ENCODE measurements at regions not wholly inside any gene's neighbourhood (a gene's known extent, or its start where the extent isn't known, plus 50 kb on each side); places are given as distances from the start of the nearest gene placed in this dataset.

- FAIRE-seq, result no peak
- Histone ChIP-seq H2AK5ac (ENCODE audit: low read depth, low read length) (no peak overlapping the region), H3K36me3 (ENCODE audit: control insufficient read depth in 2 of 4, insufficient read depth in 4 of 4, low read length in 3 of 4) (no peaks in the 10 kb centered on the region), H4K91ac (replicated peaks; ENCODE audit: insufficient read length, low read length) (no peak overlapping the region), H2BK120ac (replicated peaks; ENCODE audit: low read depth, low read length) (no peak overlapping the region), H2BK12ac (ENCODE audit: low read depth, low read length) (0 out of 2 replicates have a peak overlapping the region, but pooled peaks have one; percentile 39), H3K14ac (ENCODE audit: insufficient read length) (no peak overlapping the region), H4K8ac (ENCODE audit: extremely low read depth, insufficient read depth, low read length) (peak overlapping the region; percentile 39; the same call in 1 of the 2 replicates), H2BK5ac (ENCODE audit: low read depth, low read length) (no peak overlapping the region), H2AFZ (ENCODE audit: low read length) (no peak overlapping the region), H3K4ac (replicated peaks; ENCODE audit: insufficient read length, low read depth, low read length) (no peak overlapping the region), H3K27me3 (replicated peaks in 1 of 4; ENCODE audit: control insufficient read depth in 3 of 4, extremely low read depth in 1 of 4, insufficient read depth in 3 of 4, low read length in 3 of 4) (no peaks in the 10 kb centered on the region), H3K18ac (ENCODE audit: extremely low read depth, low read length) (peak overlapping the region; percentile 38; the same call in 1 of the 2 replicates), H4K5ac (ENCODE audit: insufficient read length, low read depth, low read length) (no peak overlapping the region), H3K4me3 (ENCODE audit: extremely low read depth in 1 of 4, insufficient read depth in 2 of 4, low read depth in 3 of 4, low read length in 4 of 4) (no peak overlapping the region), H3K23ac (ENCODE audit: insufficient read length) (no peak overlapping the region), H3K9ac (replicated peaks in 1 of 4; ENCODE audit: extremely low read depth in 1 of 4, low read depth in 3 of 4, low read length in 3 of 4) (no peak overlapping the region), H2BK20ac (ENCODE audit: low read length) (no peak overlapping the region), H3K79me2 (ENCODE audit: control insufficient read depth in 1 of 2, insufficient read depth in 2 of 2, low read length in 2 of 2) (no peaks in the 10 kb centered on the region), H2BK15ac (ENCODE audit: low read length) (no peak overlapping the region; the same call in 1 of the 2 replicates), H3K56ac (replicated peaks; ENCODE audit: insufficient read length, low read depth, low read length) (no peak overlapping the region), H3K27ac (ENCODE audit: low read depth, low read length) (no peak overlapping the region), H4K20me1 (replicated peaks in 1 of 2; ENCODE audit: control insufficient read depth in 1 of 2, insufficient read depth in 2 of 2, low read length in 2 of 2) (no peaks in the 10 kb centered on the region), H3K79me1 (ENCODE audit: low read depth, low read length) (no peaks in the 10 kb centered on the region), H3K9me3 (ENCODE audit: insufficient read depth in 2 of 2, low read depth in 1 of 2, low read length in 1 of 2) (peaks cover 7 to 9% of the 10 kb centered on the region in 2 experiments; a peak in 3 of 4 replicates), H3K4me1 (replicated peaks in 1 of 4; ENCODE audit: control insufficient read depth in 3 of 4, insufficient read depth in 4 of 4, low read length in 3 of 4) (peaks cover 0 to 2% (median 0%) of the 10 kb centered on the region in 4 experiments; a peak in 2 of 7 replicates), H3K23me2 (ENCODE audit: low read depth, low read length) (no peaks in the 10 kb centered on the region), H3K4me2 (ENCODE audit: insufficient read depth in 1 of 2, low read depth in 2 of 2, low read length in 2 of 2) (no peak overlapping the region)
- no peak for DNase-seq (ENCODE audit: low read depth in 1 of 2, low spot score in 2 of 2)
- CTCF ChIA-PET (ENCODE audit: partially characterized antibody), result no interaction called here
- no peak for TF ChIP-seq ASH2L (IDR thresholded peaks at IDR 0.05; ENCODE audit: low read length)
- TF ChIP-seq CEBPB (IDR thresholded peaks at IDR 0.05; ENCODE audit: low read depth, low read length), result no peak
- WGBS, 2 experiments (ENCODE audit: extremely low coverage in 1 of 2, insufficient coverage in 1 of 2, insufficient read length in 1 of 2, insufficient replicate concordance in 2 of 2, low coverage in 1 of 2, low lambda C conversion rate in 2 of 2, missing lambda C conversion rate in 1 of 2), result 88% methylated on average over 18 of the region's 18 CpGs; no CpG with 5 or more reads in 1 of the 2 experiments
- POLR2A ChIA-PET (ENCODE audit: partially characterized antibody), result no interaction called here
These were observed 433.7 kb upstream of the MYT1L start for GRCh38 chr2:2764739-2765138.

Data from H1 (cell line).